IPS DF 4.7 (cell line): ENCODE measurements at regions not wholly inside any gene's neighbourhood (a gene's known extent, or its start where the extent isn't known, plus 50 kb on each side); places are given as distances from the start of the nearest gene placed in this dataset.

ENCODE experiments used
- DNase-seq: peaks from one replicate; pipeline ENCODE4 v3.0.0-alpha.2; 2013; ENCODE audit warnings: low spot score; ENCODE audit errors: extremely low read depth

- no peak for DNase-seq
Measured at GRCh38 chr12:125269276-125269675, 204.0 kb downstream of the AACS start.

GRCh38 chr12:125271892-125272291 is 206.7 kb downstream of the AACS start:
- no peak for DNase-seq

GRCh38 chr12:125272383-125272933 is 207.2 kb downstream of the AACS start:
- DNase-seq, result no peak

- no peak for DNase-seq
Measured at GRCh38 chr12:125276567-125276966, 211.3 kb downstream of the AACS start.

GRCh38 chr12:125280482-125281377 is 215.5 kb downstream of the AACS start:
- peak; percentile 71 for DNase-seq

- DNase-seq, result no peak
Measured at GRCh38 chr12:125282921-125283320, 217.7 kb downstream of the AACS start.

- no peak for DNase-seq
Measured at GRCh38 chr12:125283521-125283920, 218.3 kb downstream of the AACS start.

- DNase-seq, result no peak
Measured at GRCh38 chr12:125284087-125284486, 218.9 kb downstream of the AACS start.

GRCh38 chr12:125284945-125285685 is 219.9 kb downstream of the AACS start:
- no peak for DNase-seq

GRCh38 chr12:125286005-125286727 is 220.9 kb downstream of the AACS start:
- no peak for DNase-seq

GRCh38 chr12:125287155-125287847 is 222.1 kb downstream of the AACS start:
- DNase-seq, result no peak

- DNase-seq, result no peak
Measured at GRCh38 chr12:125288931-125289928, 224.0 kb downstream of the AACS start.

GRCh38 chr12:125289970-125290369 is 224.7 kb downstream of the AACS start:
- DNase-seq, result no peak

GRCh38 chr12:125292700-125293099 is 227.5 kb downstream of the AACS start:
- DNase-seq, result no peak

GRCh38 chr12:125295550-125295949 is 230.3 kb downstream of the AACS start:
- DNase-seq, result no peak

GRCh38 chr12:125296701-125297100 is 231.5 kb downstream of the AACS start:
- DNase-seq, result no peak

GRCh38 chr12:125299840-125300239 is 234.6 kb downstream of the AACS start:
- no peak for DNase-seq

- no peak for DNase-seq
Measured at GRCh38 chr12:125300249-125300648, 235.0 kb downstream of the AACS start.

- DNase-seq, result no peak
Measured at GRCh38 chr12:125303337-125303736, 238.1 kb downstream of the AACS start.

- DNase-seq, result no peak
Measured at GRCh38 chr12:125304029-125304428, 238.8 kb downstream of the AACS start.
